MCF 10A (cell line): ENCODE measurements at regions not wholly inside any gene's neighbourhood (a gene's known extent, or its start where the extent isn't known, plus 50 kb on each side); places are given as distances from the start of the nearest gene placed in this dataset.

Experiments
- BruUV-seq: library from RNA; stranded (reverse); fragments of 400-500 nt; replicated peaks from 2 replicates; lab custom pipeline; 2021; lab: Mats Ljungman, UMichigan
- CTCF ChIA-PET: fragments of 300-600 bp; sonication (Branson Sonifier 250); formaldehyde crosslinking; extraction: SDS; loops from one replicate; lab custom pipeline; 2021; ENCODE audit warnings: antibody characterized with exemption, inconsistent platforms; lab: Yijun Ruan, JAX
- POLR2A ChIA-PET: fragments of 300-600, 350-650 bp; sonication (Branson Sonifier 250); formaldehyde crosslinking; extraction: SDS; loops from one replicate; lab custom pipeline; 2020; ENCODE audit warnings: antibody characterized with exemption, inconsistent platforms; lab: Yijun Ruan, JAX
- DNase-seq: peaks from one replicate; pipeline ENCODE4 v3.0.0-alpha.2; 2018; ENCODE audit not compliant: unreplicated experiment
- H3K27ac Mint-ChIP-seq: one replicate; pipeline ENCODE4 v1.8.0; 2022; ENCODE audit warnings: mild to moderate bottlenecking, low read depth, mixed read lengths; ENCODE audit not compliant: unreplicated experiment
- H3K27me3 Mint-ChIP-seq: one replicate; pipeline ENCODE4 v1.8.0; 2022; ENCODE audit warnings: mixed read lengths; ENCODE audit not compliant: insufficient read depth, unreplicated experiment
- H3K36me3 Mint-ChIP-seq: one replicate; pipeline ENCODE4 v1.8.0; 2022; ENCODE audit warnings: mild to moderate bottlenecking, moderate library complexity, mixed read lengths; ENCODE audit not compliant: insufficient read depth, unreplicated experiment
- H3K4me1 Mint-ChIP-seq: one replicate; pipeline ENCODE4 v1.8.0; 2022; ENCODE audit warnings: mixed read lengths; ENCODE audit not compliant: insufficient read depth, unreplicated experiment
- H3K4me3 Mint-ChIP-seq: one replicate; pipeline ENCODE4 v1.8.0; 2022; ENCODE audit warnings: mild to moderate bottlenecking, moderate library complexity, mixed read lengths; ENCODE audit not compliant: unreplicated experiment
- H3K9me3 Mint-ChIP-seq: one replicate; pipeline ENCODE4 v1.8.0; 2022; ENCODE audit warnings: mixed read lengths; ENCODE audit not compliant: unreplicated experiment
- CTCF ChIP-seq: fragments of 200-600 bp; IDR thresholded peaks from one replicate; pipeline ENCODE4 v1.8.0; 2022; ENCODE audit warnings: antibody characterized with exemption, mild to moderate bottlenecking; ENCODE audit not compliant: unreplicated experiment
- intact Hi-C: fragments of 100-400 bp; cut with micrococcal nuclease; formaldehyde crosslinking; loops from 2 replicates; pipeline ENCODE4 v1.14.1; 2022

DNA sequence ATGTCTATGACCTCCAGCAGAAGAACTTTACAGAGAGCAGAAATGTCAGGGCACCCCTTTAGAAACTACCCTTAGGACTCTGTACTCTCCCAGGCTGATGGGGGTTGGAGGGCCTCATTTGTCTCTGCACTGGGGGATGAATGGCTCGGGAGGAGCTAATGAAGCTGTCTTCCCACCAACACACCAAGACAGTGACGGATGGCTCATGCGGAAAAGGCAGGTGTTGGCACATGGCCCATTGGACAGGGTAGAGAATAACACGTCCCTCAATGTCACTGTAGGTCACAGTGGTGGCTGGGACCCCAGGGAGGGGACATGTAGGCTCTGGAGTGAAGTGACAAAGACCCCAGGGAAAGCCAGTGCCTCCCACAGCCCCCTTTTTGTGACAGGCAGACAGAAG, 64.0 kb upstream of the PCBD1 start:
- POLR2A ChIA-PET, result interaction anchor here (0.9 kb wide), 1 partner anchor 9 kb away, joined by 3 read pairs; no protein-coding TSS in a partner anchor
- H3K27me3 Mint-ChIP-seq, result peaks cover 78% of the 10 kb centered on the region
- CTCF ChIA-PET, result interaction anchor here (0.6 kb wide), 1 partner anchor 674 kb away, joined by 3 read pairs; no protein-coding TSS in a partner anchor

GRCh38 chr10:70952921-70953320, 64.6 kb upstream of the PCBD1 start:
- no peak for DNase-seq
- Mint-ChIP-seq H3K4me3 (no peak overlapping the region), H3K27ac (no peak overlapping the region), H3K27me3 (peaks cover 81% of the 10 kb centered on the region), H3K9me3 (no peaks in the 10 kb centered on the region), H3K4me1 (no peaks in the 10 kb centered on the region), H3K36me3 (no peaks in the 10 kb centered on the region)
- BruUV-seq, result no TSS peak
- CTCF ChIA-PET, result interaction anchor here (0.6 kb wide), 1 partner anchor 674 kb away, joined by 3 read pairs; no protein-coding TSS in a partner anchor
- POLR2A ChIA-PET, result no interaction called here
- TF ChIP-seq CTCF, result no peak
- intact Hi-C loops, result no loop called here

More for the DNA sequence above, 64.0 kb upstream of the PCBD1 start:
- no TSS peak for BruUV-seq
- no peak overlapping the region for H3K27ac Mint-ChIP-seq
- H3K4me3 Mint-ChIP-seq, result no peak overlapping the region
- DNase-seq, result no peak
- TF ChIP-seq CTCF, result no peak
- intact Hi-C loops, result no loop called here
- H3K9me3 Mint-ChIP-seq, result no peaks in the 10 kb centered on the region
- no peaks in the 10 kb centered on the region for H3K36me3 Mint-ChIP-seq
- no peaks in the 10 kb centered on the region for H3K4me1 Mint-ChIP-seq

DNA sequence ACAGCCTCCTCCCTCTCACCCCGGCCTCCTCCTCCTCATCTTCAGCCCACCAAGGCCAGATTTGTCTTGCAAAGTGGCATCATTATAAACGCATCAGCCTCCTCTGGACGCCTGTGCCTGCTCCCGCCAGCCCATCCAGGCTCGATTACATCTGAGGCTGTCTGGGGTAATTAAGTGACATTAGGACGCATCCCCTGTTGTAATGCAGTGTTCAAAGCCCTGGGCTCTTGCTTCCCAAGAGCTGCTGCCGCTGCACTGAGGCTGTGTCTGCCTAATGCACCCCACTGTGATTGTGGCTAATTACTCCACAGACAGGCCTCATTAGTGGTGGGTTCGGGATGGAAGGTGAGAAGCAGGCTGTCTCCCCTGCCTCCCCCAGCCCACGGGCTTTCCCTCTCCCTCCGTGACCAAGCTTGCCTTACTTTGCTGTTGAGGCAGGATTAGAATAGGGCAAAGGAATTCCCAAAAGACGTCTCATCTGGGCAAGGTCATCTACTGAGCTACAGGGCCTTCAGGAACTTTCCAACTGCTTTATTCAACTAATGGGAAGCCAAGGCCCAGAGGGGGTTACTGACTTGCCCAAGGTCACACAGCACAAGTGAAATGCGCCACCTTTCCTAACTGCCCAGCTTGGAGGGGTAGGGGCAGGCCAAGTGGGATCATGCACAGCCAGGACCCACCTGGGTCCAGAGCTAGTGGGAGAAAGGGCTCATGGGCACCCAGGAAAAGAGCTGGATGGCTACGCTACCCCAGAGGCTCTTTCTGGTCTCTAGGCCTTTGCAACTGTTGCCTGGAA, 66.2 kb upstream of the PCBD1 start:
- no peak for DNase-seq
- CTCF ChIA-PET, result no interaction called here
- Mint-ChIP-seq H3K27me3 (peaks cover 75% of the 10 kb centered on the region), H3K36me3 (no peaks in the 10 kb centered on the region), H3K4me3 (no peak overlapping the region), H3K4me1 (no peaks in the 10 kb centered on the region), H3K9me3 (no peaks in the 10 kb centered on the region), H3K27ac (no peak overlapping the region)
- no TSS peak for BruUV-seq
- POLR2A ChIA-PET, result no interaction called here
- intact Hi-C loops, result no loop called here
- no peak for TF ChIP-seq CTCF

GRCh38 chr10:70956029-70956759, 67.8 kb upstream of the PCBD1 start:
- CTCF ChIA-PET, result no interaction called here
- TF ChIP-seq CTCF, result no peak
- DNase-seq, result no peak
- no peaks in the 10 kb centered on the region for H3K9me3 Mint-ChIP-seq
- intact Hi-C loops, result no loop called here
- no peak overlapping the region for H3K4me3 Mint-ChIP-seq
- peaks cover 59% of the 10 kb centered on the region for H3K27me3 Mint-ChIP-seq
- no TSS peak for BruUV-seq
- H3K4me1 Mint-ChIP-seq, result no peaks in the 10 kb centered on the region
- no peaks in the 10 kb centered on the region for H3K36me3 Mint-ChIP-seq
- H3K27ac Mint-ChIP-seq, result no peak overlapping the region
- POLR2A ChIA-PET, result no interaction called here
